ENCODE measurements at regions not wholly inside any gene's neighbourhood (a gene's known extent, or its start where the extent isn't known, plus 50 kb on each side); places are given as distances from the start of the nearest gene placed in this dataset.

GRCh38 chr6:43910638-43911353, 140.8 kb downstream of the VEGFA start (continued):
- TF ChIP-seq ZNF253 (CRISPR knock-in tag; conservative IDR thresholded peaks at IDR 0.05) (no peak), ZNF696 (CRISPR knock-in tag; conservative IDR thresholded peaks at IDR 0.05) (no peak), GTF2E2 (tag; IDR thresholded peaks at IDR 0.05) (peak; percentile 83), SP2 (IDR thresholded peaks at IDR 0.05; ENCODE audit: extremely low read depth, low read depth, low read length, poor library complexity, severe bottlenecking) (no peak), CHD2 (IDR thresholded peaks at IDR 0.05; ENCODE audit: low read depth, low read length) (no peak), ZNF584 (CRISPR knock-in tag; IDR thresholded peaks at IDR 0.05; ENCODE audit: low read depth) (peak; percentile 88), ZBTB1 (CRISPR knock-in tag; IDR thresholded peaks at IDR 0.05; ENCODE audit: borderline replicate concordance, low read depth) (no peak), ZNF146 (CRISPR knock-in tag; IDR thresholded peaks at IDR 0.05; ENCODE audit: unreplicated experiment) (no peak), ZNF3 (CRISPR knock-in tag; IDR thresholded peaks at IDR 0.05) (no peak), U2AF1 (optimal IDR thresholded peaks at IDR 0.05; ENCODE audit: low read depth, low read length) (no peak), CREBBP (IDR thresholded peaks at IDR 0.05; ENCODE audit: low read depth, low read length) (no peak), CREB3 (tag; conservative IDR thresholded peaks at IDR 0.05; ENCODE audit: low read depth) (no peak), ARNT (IDR thresholded peaks at IDR 0.05) (peak in 1 of 2 experiments; percentile 92; a peak in 2 of 4 replicates)
- TF ChIP-seq, protein P1, sequence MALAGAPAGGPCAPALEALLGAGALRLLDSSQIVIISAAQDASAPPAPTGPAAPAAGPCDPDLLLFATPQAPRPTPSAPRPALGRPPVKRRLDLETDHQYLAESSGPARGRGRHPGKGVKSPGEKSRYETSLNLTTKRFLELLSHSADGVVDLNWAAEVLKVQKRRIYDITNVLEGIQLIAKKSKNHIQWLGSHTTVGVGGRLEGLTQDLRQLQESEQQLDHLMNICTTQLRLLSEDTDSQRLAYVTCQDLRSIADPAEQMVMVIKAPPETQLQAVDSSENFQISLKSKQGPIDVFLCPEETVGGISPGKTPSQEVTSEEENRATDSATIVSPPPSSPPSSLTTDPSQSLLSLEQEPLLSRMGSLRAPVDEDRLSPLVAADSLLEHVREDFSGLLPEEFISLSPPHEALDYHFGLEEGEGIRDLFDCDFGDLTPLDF (CRISPR knock-in tag; IDR thresholded peaks at IDR 0.05): no peak
- TF ChIP-seq, protein P2, sequence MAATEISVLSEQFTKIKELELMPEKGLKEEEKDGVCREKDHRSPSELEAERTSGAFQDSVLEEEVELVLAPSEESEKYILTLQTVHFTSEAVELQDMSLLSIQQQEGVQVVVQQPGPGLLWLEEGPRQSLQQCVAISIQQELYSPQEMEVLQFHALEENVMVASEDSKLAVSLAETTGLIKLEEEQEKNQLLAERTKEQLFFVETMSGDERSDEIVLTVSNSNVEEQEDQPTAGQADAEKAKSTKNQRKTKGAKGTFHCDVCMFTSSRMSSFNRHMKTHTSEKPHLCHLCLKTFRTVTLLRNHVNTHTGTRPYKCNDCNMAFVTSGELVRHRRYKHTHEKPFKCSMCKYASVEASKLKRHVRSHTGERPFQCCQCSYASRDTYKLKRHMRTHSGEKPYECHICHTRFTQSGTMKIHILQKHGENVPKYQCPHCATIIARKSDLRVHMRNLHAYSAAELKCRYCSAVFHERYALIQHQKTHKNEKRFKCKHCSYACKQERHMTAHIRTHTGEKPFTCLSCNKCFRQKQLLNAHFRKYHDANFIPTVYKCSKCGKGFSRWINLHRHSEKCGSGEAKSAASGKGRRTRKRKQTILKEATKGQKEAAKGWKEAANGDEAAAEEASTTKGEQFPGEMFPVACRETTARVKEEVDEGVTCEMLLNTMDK (IDR thresholded peaks at IDR 0.05; ENCODE audit: borderline replicate concordance, insufficient read depth, low read depth, low read length, poor library complexity, severe bottlenecking): no peak
- TF ChIP-seq, protein P3, sequence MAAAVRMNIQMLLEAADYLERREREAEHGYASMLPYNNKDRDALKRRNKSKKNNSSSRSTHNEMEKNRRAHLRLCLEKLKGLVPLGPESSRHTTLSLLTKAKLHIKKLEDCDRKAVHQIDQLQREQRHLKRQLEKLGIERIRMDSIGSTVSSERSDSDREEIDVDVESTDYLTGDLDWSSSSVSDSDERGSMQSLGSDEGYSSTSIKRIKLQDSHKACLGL (CRISPR knock-in tag; IDR thresholded peaks at IDR 0.05; ENCODE audit: borderline replicate concordance, poor library complexity, severe bottlenecking): peak; percentile 42
- TF ChIP-seq, protein P4, sequence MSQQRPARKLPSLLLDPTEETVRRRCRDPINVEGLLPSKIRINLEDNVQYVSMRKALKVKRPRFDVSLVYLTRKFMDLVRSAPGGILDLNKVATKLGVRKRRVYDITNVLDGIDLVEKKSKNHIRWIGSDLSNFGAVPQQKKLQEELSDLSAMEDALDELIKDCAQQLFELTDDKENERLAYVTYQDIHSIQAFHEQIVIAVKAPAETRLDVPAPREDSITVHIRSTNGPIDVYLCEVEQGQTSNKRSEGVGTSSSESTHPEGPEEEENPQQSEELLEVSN (IDR thresholded peaks at IDR 0.05; ENCODE audit: borderline replicate concordance in 1 of 2, extremely low read depth in 1 of 2, insufficient read depth in 1 of 2, insufficient read length in 1 of 2, low read depth in 1 of 2, low read length in 1 of 2, poor library complexity in 1 of 2, severe bottlenecking in 1 of 2): no peak
- TF ChIP-seq, protein P5, sequence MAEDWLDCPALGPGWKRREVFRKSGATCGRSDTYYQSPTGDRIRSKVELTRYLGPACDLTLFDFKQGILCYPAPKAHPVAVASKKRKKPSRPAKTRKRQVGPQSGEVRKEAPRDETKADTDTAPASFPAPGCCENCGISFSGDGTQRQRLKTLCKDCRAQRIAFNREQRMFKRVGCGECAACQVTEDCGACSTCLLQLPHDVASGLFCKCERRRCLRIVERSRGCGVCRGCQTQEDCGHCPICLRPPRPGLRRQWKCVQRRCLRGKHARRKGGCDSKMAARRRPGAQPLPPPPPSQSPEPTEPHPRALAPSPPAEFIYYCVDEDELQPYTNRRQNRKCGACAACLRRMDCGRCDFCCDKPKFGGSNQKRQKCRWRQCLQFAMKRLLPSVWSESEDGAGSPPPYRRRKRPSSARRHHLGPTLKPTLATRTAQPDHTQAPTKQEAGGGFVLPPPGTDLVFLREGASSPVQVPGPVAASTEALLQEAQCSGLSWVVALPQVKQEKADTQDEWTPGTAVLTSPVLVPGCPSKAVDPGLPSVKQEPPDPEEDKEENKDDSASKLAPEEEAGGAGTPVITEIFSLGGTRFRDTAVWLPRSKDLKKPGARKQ (CRISPR knock-in tag; IDR thresholded peaks at IDR 0.05): no peak

Data from K562 (cell line).